ENCODE measurements at regions not wholly inside any gene's neighbourhood (a gene's known extent, or its start where the extent isn't known, plus 50 kb on each side); places are given as distances from the start of the nearest gene placed in this dataset.

DNA sequence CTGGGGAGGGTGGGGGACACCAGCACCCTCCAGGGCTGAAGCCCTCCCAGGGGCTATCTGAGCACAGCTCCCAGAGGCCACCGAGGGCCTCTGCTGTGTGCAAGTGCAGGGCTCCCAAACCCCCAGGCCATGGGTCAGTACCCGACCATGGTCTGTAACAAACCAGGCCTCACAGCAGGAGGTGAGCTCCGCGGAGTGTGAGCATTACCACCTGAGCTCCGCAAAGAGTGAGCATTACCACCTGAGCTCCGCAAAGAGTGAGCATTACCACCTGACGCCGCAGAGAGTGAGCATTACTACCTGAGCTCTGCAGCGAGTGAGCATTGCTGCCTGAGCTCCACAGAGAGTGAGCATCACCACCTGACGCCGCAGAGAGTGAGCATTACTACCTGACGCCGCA, 152.9 kb upstream of the IRX2 start:
- TF ChIP-seq POLR2AphosphoS5 (IDR thresholded peaks at IDR 0.05; ENCODE audit: low read length) (no peak), TAF1 (IDR thresholded peaks at IDR 0.05; ENCODE audit: borderline replicate concordance, low read depth, low read length) (no peak), RFX5 (IDR thresholded peaks at IDR 0.05; ENCODE audit: low read depth, low read length) (no peak), POLR2A (IDR thresholded peaks at IDR 0.05; ENCODE audit: low read depth, low read length) (no peak), ESRRA (IDR thresholded peaks at IDR 0.05; ENCODE audit: low read length) (no peak), RAD51 (IDR thresholded peaks at IDR 0.05) (no peak), KDM1A (IDR thresholded peaks at IDR 0.05; ENCODE audit: borderline replicate concordance) (no peak), CREM (IDR thresholded peaks at IDR 0.05; ENCODE audit: low read depth) (no peak), YBX1 (IDR thresholded peaks at IDR 0.05) (no peak)
- TF ChIP-seq, protein P1, sequence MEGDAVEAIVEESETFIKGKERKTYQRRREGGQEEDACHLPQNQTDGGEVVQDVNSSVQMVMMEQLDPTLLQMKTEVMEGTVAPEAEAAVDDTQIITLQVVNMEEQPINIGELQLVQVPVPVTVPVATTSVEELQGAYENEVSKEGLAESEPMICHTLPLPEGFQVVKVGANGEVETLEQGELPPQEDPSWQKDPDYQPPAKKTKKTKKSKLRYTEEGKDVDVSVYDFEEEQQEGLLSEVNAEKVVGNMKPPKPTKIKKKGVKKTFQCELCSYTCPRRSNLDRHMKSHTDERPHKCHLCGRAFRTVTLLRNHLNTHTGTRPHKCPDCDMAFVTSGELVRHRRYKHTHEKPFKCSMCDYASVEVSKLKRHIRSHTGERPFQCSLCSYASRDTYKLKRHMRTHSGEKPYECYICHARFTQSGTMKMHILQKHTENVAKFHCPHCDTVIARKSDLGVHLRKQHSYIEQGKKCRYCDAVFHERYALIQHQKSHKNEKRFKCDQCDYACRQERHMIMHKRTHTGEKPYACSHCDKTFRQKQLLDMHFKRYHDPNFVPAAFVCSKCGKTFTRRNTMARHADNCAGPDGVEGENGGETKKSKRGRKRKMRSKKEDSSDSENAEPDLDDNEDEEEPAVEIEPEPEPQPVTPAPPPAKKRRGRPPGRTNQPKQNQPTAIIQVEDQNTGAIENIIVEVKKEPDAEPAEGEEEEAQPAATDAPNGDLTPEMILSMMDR (IDR thresholded peaks at IDR 0.05 in 2 of 3, conservative IDR thresholded peaks at IDR 0.05 in 1 of 3; ENCODE audit: control insufficient read depth in 2 of 3, extremely low read depth in 1 of 3, insufficient read depth in 1 of 3, low read depth in 3 of 3, low read length in 3 of 3) = no peak
- TF ChIP-seq, protein P2, sequence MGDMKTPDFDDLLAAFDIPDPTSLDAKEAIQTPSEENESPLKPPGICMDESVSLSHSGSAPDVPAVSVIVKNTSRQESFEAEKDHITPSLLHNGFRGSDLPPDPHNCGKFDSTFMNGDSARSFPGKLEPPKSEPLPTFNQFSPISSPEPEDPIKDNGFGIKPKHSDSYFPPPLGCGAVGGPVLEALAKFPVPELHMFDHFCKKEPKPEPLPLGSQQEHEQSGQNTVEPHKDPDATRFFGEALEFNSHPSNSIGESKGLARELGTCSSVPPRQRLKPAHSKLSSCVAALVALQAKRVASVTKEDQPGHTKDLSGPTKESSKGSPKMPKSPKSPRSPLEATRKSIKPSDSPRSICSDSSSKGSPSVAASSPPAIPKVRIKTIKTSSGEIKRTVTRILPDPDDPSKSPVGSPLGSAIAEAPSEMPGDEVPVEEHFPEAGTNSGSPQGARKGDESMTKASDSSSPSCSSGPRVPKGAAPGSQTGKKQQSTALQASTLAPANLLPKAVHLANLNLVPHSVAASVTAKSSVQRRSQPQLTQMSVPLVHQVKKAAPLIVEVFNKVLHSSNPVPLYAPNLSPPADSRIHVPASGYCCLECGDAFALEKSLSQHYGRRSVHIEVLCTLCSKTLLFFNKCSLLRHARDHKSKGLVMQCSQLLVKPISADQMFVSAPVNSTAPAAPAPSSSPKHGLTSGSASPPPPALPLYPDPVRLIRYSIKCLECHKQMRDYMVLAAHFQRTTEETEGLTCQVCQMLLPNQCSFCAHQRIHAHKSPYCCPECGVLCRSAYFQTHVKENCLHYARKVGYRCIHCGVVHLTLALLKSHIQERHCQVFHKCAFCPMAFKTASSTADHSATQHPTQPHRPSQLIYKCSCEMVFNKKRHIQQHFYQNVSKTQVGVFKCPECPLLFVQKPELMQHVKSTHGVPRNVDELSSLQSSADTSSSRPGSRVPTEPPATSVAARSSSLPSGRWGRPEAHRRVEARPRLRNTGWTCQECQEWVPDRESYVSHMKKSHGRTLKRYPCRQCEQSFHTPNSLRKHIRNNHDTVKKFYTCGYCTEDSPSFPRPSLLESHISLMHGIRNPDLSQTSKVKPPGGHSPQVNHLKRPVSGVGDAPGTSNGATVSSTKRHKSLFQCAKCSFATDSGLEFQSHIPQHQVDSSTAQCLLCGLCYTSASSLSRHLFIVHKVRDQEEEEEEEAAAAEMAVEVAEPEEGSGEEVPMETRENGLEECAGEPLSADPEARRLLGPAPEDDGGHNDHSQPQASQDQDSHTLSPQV (IDR thresholded peaks at IDR 0.05) = no peak
- TF ChIP-seq, protein P3, sequence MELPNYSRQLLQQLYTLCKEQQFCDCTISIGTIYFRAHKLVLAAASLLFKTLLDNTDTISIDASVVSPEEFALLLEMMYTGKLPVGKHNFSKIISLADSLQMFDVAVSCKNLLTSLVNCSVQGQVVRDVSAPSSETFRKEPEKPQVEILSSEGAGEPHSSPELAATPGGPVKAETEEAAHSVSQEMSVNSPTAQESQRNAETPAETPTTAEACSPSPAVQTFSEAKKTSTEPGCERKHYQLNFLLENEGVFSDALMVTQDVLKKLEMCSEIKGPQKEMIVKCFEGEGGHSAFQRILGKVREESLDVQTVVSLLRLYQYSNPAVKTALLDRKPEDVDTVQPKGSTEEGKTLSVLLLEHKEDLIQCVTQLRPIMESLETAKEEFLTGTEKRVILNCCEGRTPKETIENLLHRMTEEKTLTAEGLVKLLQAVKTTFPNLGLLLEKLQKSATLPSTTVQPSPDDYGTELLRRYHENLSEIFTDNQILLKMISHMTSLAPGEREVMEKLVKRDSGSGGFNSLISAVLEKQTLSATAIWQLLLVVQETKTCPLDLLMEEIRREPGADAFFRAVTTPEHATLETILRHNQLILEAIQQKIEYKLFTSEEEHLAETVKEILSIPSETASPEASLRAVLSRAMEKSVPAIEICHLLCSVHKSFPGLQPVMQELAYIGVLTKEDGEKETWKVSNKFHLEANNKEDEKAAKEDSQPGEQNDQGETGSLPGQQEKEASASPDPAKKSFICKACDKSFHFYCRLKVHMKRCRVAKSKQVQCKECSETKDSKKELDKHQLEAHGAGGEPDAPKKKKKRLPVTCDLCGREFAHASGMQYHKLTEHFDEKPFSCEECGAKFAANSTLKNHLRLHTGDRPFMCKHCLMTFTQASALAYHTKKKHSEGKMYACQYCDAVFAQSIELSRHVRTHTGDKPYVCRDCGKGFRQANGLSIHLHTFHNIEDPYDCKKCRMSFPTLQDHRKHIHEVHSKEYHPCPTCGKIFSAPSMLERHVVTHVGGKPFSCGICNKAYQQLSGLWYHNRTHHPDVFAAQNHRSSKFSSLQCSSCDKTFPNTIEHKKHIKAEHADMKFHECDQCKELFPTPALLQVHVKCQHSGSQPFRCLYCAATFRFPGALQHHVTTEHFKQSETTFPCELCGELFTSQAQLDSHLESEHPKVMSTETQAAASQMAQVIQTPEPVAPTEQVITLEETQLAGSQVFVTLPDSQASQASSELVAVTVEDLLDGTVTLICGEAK (IDR thresholded peaks at IDR 0.05; ENCODE audit: borderline replicate concordance) = no peak
